ENCODE measurements at regions not wholly inside any gene's neighbourhood (a gene's known extent, or its start where the extent isn't known, plus 50 kb on each side); places are given as distances from the start of the nearest gene placed in this dataset.

DNA sequence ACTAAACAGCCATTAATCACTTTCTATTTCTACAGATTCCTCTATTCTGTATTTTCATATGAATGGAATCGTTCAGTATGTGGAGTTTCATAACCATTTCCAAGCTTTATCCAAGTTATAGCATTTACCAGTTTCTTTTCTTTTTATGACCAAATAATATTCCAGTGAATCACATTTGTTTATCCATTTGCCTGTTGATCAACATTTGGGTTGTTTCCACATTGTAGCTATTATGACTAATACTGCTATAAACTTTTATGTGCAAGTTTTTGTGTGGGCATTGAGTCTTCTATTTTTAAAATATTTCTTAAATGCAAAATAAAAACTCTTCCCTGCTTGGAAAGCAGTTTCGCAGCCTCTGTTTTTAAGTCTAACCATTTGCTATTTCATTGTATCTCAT lies 336.4 kb upstream of the OPRM1 start:
- DNase-seq (ENCODE audit: low read depth), result no peak
- TF ChIP-seq CTCF (IDR thresholded peaks at IDR 0.05; ENCODE audit: control insufficient read depth, insufficient read depth, low read depth, low read length, missing control alignments), result no peak
- H3K4me3 ChIP-seq (ENCODE audit: control insufficient read depth, low read depth, low read length), result no peak overlapping the region

GRCh38 chr6:153698637-153699036 lies 340.4 kb upstream of the OPRM1 start:
- TF ChIP-seq CTCF (IDR thresholded peaks at IDR 0.05; ENCODE audit: control insufficient read depth, insufficient read depth, low read depth, low read length, missing control alignments), result no peak
- no peak for DNase-seq (ENCODE audit: low read depth)
- no peak overlapping the region for H3K4me3 ChIP-seq (ENCODE audit: control insufficient read depth, low read depth, low read length)

- TF ChIP-seq CTCF (IDR thresholded peaks at IDR 0.05; ENCODE audit: control insufficient read depth, insufficient read depth, low read depth, low read length, missing control alignments), result no peak
- no peak for DNase-seq (ENCODE audit: low read depth)
- H3K4me3 ChIP-seq (ENCODE audit: control insufficient read depth, low read depth, low read length), result no peak overlapping the region
Measured at GRCh38 chr6:153698001-153698400, 341.0 kb upstream of the OPRM1 start.

DNA sequence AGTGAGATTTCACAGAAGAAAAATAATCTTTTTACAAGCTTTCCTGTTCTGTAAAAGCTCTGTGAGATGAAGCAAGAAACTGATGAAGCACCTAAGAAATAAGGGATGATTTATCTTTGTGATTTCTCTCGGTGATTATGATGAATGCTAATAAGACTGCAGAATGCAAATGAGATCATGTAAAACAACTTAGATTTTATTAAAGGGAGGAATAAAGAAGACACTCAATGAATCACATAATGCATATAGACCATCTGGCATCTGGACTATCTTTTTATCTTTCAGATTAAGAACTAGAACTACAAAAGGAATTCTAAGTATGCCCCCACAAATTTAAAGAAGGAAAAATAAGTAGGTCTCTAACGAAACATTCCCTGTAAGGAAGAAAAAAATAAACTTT lies 361.5 kb upstream of the OPRM1 start:
- no peak for DNase-seq (ENCODE audit: low read depth)
- no peak for TF ChIP-seq CTCF (IDR thresholded peaks at IDR 0.05; ENCODE audit: control insufficient read depth, insufficient read depth, low read depth, low read length, missing control alignments)
- H3K4me3 ChIP-seq (ENCODE audit: control insufficient read depth, low read depth, low read length), result no peak overlapping the region

GRCh38 chr6:153673750-153674149 lies 365.3 kb upstream of the OPRM1 start:
- DNase-seq (ENCODE audit: low read depth), result no peak
- no peak overlapping the region for H3K4me3 ChIP-seq (ENCODE audit: control insufficient read depth, low read depth, low read length)
- TF ChIP-seq CTCF (IDR thresholded peaks at IDR 0.05; ENCODE audit: control insufficient read depth, insufficient read depth, low read depth, low read length, missing control alignments), result no peak

DNA sequence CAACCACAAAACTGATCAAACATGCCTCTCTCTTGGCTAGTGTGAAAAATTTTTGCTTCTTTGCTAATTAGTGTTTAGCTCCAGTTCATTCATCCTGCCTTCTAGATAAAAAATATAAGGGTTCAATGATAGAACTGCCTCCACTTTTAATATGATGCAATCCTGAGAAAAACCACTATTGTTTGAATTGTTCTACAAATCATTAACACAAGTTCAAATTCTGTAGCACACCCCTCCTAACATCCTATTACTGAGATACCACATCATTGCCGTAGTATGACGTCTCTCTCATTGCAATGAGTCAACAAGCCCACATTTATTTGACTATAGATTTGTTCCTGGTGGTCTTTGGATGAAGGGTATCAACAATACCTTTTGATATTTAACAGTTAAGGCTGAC lies 365.8 kb upstream of the OPRM1 start:
- TF ChIP-seq CTCF (IDR thresholded peaks at IDR 0.05; ENCODE audit: control insufficient read depth, insufficient read depth, low read depth, low read length, missing control alignments), result no peak
- H3K4me3 ChIP-seq (ENCODE audit: control insufficient read depth, low read depth, low read length), result no peak overlapping the region
- DNase-seq (ENCODE audit: low read depth), result no peak

DNA sequence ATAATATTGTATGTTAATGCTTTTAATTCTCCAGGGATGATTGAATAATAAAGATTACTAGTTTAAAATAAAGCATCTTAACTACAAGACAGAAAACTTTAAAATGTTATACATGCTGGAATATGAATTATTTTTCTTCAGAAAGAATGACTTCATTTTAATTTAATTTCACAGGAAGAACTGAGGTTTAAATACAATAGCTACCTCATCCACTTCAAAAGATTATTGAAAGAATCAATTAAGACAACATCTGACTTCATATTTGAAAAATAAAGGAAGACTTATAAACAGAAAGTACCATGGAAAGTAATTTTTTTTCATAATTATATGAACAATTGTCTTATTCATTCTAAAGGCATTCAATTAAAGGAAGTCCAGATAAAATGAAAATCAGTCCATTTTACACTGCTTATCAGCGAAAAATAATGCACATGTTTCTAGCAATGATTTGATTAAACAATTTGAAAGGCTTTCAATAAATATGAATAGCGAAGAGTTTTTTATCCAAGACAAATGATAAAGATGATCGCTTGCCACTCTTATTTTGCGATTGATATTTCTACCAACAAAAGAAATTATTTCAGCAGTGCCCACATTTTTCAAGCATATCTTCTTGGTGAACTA lies 368.5 kb upstream of the OPRM1 start:
- H3K4me3 ChIP-seq (ENCODE audit: control insufficient read depth, low read depth, low read length), result no peak overlapping the region
- TF ChIP-seq CTCF (IDR thresholded peaks at IDR 0.05; ENCODE audit: control insufficient read depth, insufficient read depth, low read depth, low read length, missing control alignments), result no peak
- no peak for DNase-seq (ENCODE audit: low read depth)
